ENCODE measurements at regions not wholly inside any gene's neighbourhood (a gene's known extent, or its start where the extent isn't known, plus 50 kb on each side); places are given as distances from the start of the nearest gene placed in this dataset.

DNA sequence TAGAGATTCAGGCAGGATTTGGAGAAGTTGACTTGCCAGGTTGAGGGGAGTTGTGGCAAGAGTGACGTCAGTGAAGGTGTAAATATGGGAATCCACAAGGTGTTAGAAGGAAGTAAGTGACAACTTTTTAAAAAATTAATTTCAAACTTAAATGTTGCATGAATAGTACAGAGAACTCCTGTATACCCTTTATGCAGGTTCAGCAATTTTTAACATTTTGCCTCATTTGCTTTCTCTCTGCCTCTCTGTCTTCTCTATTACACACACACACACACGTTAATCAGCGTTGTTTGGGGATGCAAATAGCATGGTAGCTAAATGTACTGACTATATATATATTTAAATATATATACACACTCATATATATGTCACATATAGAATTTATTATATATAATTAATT, 273.7 kb downstream of the SMARCA1 start:
- H3K27me3 ChIP-seq (ENCODE audit: insufficient read depth, low read length) = no peaks in the 10 kb centered on the region
- no peak overlapping the region for H2AFZ ChIP-seq (ENCODE audit: low read length)
- no peak for DNase-seq
- H3K18ac ChIP-seq (ENCODE audit: insufficient read length, low read depth, low read length) = no peak overlapping the region
- no peak overlapping the region for H2BK120ac ChIP-seq (ENCODE audit: low read depth, low read length, poor library complexity, severe bottlenecking)
- no peak overlapping the region for H3K27ac Mint-ChIP-seq
- H3K23ac ChIP-seq (ENCODE audit: insufficient read length, low read depth, low read length) = no peak overlapping the region
- H3K56ac ChIP-seq (ENCODE audit: insufficient read length, low read depth, low read length) = no peak overlapping the region
- WGBS (ENCODE audit: extremely low coverage, insufficient read length, low lambda C conversion rate) = no CpG with 5 or more reads among the region's 3 CpGs
- H3K4me1 ChIP-seq (ENCODE audit: insufficient read depth, low read length) = no peaks in the 10 kb centered on the region
- no peaks in the 10 kb centered on the region; a peak in 1 of 7 replicates for H3K36me3 Mint-ChIP-seq (ENCODE audit: insufficient read depth in 1 of 3, low read depth in 3 of 3)
- no peak overlapping the region for H2BK15ac ChIP-seq (ENCODE audit: low read depth, low read length)
- no peak overlapping the region for H4K91ac ChIP-seq (ENCODE audit: insufficient read length, low read depth, low read length)
- no peak overlapping the region for H2BK5ac ChIP-seq (ENCODE audit: insufficient read length, low read length)
- TF ChIP-seq, protein P1, sequence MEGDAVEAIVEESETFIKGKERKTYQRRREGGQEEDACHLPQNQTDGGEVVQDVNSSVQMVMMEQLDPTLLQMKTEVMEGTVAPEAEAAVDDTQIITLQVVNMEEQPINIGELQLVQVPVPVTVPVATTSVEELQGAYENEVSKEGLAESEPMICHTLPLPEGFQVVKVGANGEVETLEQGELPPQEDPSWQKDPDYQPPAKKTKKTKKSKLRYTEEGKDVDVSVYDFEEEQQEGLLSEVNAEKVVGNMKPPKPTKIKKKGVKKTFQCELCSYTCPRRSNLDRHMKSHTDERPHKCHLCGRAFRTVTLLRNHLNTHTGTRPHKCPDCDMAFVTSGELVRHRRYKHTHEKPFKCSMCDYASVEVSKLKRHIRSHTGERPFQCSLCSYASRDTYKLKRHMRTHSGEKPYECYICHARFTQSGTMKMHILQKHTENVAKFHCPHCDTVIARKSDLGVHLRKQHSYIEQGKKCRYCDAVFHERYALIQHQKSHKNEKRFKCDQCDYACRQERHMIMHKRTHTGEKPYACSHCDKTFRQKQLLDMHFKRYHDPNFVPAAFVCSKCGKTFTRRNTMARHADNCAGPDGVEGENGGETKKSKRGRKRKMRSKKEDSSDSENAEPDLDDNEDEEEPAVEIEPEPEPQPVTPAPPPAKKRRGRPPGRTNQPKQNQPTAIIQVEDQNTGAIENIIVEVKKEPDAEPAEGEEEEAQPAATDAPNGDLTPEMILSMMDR (conservative IDR thresholded peaks at IDR 0.05) = no peak
- no peak overlapping the region for H3K27ac ChIP-seq (ENCODE audit: insufficient read length, low read depth, low read length)
- no peaks in the 10 kb centered on the region for H3K79me1 ChIP-seq (ENCODE audit: insufficient read depth, low read depth, low read length, poor library complexity, severe bottlenecking)
- H3K23me2 ChIP-seq (ENCODE audit: insufficient read length, low read depth, low read length, poor library complexity, severe bottlenecking) = no peaks in the 10 kb centered on the region
- H3K4me1 Mint-ChIP-seq = no peaks in the 10 kb centered on the region
- H2AK5ac ChIP-seq (ENCODE audit: insufficient read length, low read length) = no peak overlapping the region
- no peaks in the 10 kb centered on the region for H4K20me1 ChIP-seq (ENCODE audit: control insufficient read depth, insufficient read depth, insufficient read length)
- peaks cover 8 to 19% of the 10 kb centered on the region in 2 experiments for H3K9me3 Mint-ChIP-seq
- no peak overlapping the region for H3K9ac ChIP-seq (ENCODE audit: extremely low read depth, insufficient read length, low read length)
- H2BK20ac ChIP-seq (ENCODE audit: low read depth, low read length, poor library complexity, severe bottlenecking) = no peak overlapping the region
- H3K4me3 Mint-ChIP-seq = no peak overlapping the region
- no peak overlapping the region for H3K4ac ChIP-seq (ENCODE audit: low read depth, low read length)
- no peak overlapping the region for H3T11ph ChIP-seq (ENCODE audit: low read length)
- no peak overlapping the region for H3K14ac ChIP-seq (ENCODE audit: insufficient read depth, low read length)
- H4K8ac ChIP-seq (replicated peaks; ENCODE audit: insufficient read length, low read depth, low read length) = no peak overlapping the region
- no peak overlapping the region for H2BK12ac ChIP-seq (ENCODE audit: insufficient read length, low read depth, low read length)
- no peak overlapping the region for H3K4me2 ChIP-seq (ENCODE audit: insufficient read depth, insufficient read length, low read length)
- H4K5ac ChIP-seq (ENCODE audit: insufficient read length, low read depth, low read length) = no peak overlapping the region
- H3K9me3 ChIP-seq (ENCODE audit: control insufficient read depth, low read depth, low read length) = no peaks in the 10 kb centered on the region
- H3K27me3 Mint-ChIP-seq (ENCODE audit: low read depth) = peaks cover 5% of the 10 kb centered on the region
- no peaks in the 10 kb centered on the region for H3K79me2 ChIP-seq (ENCODE audit: insufficient read depth, low read length)

Data from H9 (cell line).